ENCODE measurements at regions not wholly inside any gene's neighbourhood (a gene's known extent, or its start where the extent isn't known, plus 50 kb on each side); places are given as distances from the start of the nearest gene placed in this dataset.

DNA sequence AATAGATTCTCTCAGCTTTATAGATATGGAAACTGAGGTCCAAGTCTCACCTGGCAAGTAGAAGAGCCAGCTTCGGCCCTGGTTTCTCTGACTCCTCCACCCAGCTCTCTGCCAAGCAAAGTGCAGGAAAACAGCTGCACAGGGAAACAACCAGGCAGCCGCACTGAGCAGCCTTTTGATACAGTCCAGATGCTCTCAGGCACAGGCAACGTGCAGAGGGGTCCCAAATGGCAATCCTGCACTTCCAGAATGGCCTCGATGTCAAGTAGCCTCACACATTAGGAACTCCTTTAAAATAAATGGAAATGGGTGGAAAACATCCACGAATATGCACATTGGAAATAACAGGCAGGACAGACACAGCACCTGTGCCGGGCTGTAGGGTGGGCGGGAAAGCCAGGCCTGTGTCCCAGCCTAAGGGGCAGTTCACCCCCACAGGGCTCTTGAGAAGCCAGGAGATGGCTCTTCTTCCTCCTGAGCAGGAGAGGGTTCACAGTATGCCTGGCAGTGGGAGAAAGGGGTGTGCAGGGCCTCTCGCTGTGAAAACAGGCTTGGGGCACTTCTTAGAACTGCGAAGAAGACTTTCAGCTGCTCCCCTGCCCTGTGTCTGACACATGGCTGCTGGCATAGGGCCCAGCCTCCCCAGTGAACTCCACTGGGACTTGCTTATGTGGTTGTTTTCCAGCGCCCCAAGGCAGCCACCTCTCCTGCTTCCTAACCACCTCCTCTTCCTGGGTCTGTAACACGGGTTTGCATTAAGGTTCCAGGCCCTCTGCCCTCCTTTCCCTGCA is 63.9 kb upstream of the TUBA3E start:
- TF ChIP-seq CTCF (optimal IDR thresholded peaks at IDR 0.05 in 1 of 3, IDR thresholded peaks at IDR 0.05 in 1 of 3, conservative IDR thresholded peaks at IDR 0.05 in 1 of 3; ENCODE audit: extremely low read depth in 1 of 3, insufficient read depth in 2 of 3, low read length in 3 of 3) (no peak), EZH2 (IDR thresholded peaks at IDR 0.05; ENCODE audit: low read length) (no peak)
